Upper lobe of left lung (tissue), 6 donors: ENCODE measurements at regions not wholly inside any gene's neighbourhood (a gene's known extent, or its start where the extent isn't known, plus 50 kb on each side); places are given as distances from the start of the nearest gene placed in this dataset.

Experiments used
- ATAC-seq, 2 donors: fragments of 200-7000 bp; cut with Tn5 transposase; one replicate each; pipeline ENCODE4 v1.9.1; 2022; ENCODE audit warnings: mild to moderate bottlenecking in 2 of 2, moderate library complexity in 2 of 2; ENCODE audit not compliant: low FRiP score in 2 of 2
- DNase-seq, 2 donors: peaks; one replicate each; pipeline ENCODE4 v3.0.0-alpha.2; 2019 to 2020
- H3K27ac ChIP-seq, 4 donors: fragments of 200-600 bp; sonication (generic); one replicate each; pipeline ENCODE4 v1.5.1; 2016 to 2019
- H3K27me3 ChIP-seq, 4 donors: fragments of 200-600 bp; sonication (generic); one replicate each; pipeline ENCODE4 v1.5.1; 2017 to 2019
- H3K36me3 ChIP-seq, 4 donors: fragments of 200-600 bp; sonication (generic); one replicate each; pipeline ENCODE4 v1.5.1; 2016 to 2019
- H3K4me1 ChIP-seq, 4 donors: fragments of 200-600 bp; sonication (generic); one replicate each; pipeline ENCODE4 v1.5.1; 2018 to 2019
- H3K4me3 ChIP-seq, 4 donors: fragments of 200-600 bp; sonication (generic); one replicate each; pipeline ENCODE4 v1.5.1; 2017 to 2019; ENCODE audit warnings: mild to moderate bottlenecking in 2 of 4, moderate library complexity in 1 of 4
- H3K9me3 ChIP-seq, 4 donors: fragments of 200-600 bp; sonication (generic); one replicate each; pipeline ENCODE4 v1.5.1; 2018 to 2019
- EP300 ChIP-seq, 4 donors: sonication (generic); formaldehyde crosslinking; IDR thresholded peaks; one replicate each; pipeline ENCODE4 v1.5.1; 2017; ENCODE audit warnings: antibody characterized with exemption in 4 of 4, control low read depth in 2 of 4
- POLR2A ChIP-seq, 4 donors: fragments of 450-650 bp; IDR thresholded peaks; one replicate each; pipeline ENCODE4 v1.5.1; 2016 to 2017; ENCODE audit warnings: antibody characterized with exemption in 4 of 4, mild to moderate bottlenecking in 2 of 4
- POLR2AphosphoS5 ChIP-seq, 2 donors: sonication (generic); formaldehyde crosslinking; IDR thresholded peaks; one replicate each; pipeline ENCODE4 v1.5.1; 2017; ENCODE audit warnings: antibody characterized with exemption in 2 of 2
- WGBS, 2 donors: methylation state at CpG; one replicate each; pipeline ENCODE4 v1.1.5; 2017 to 2018; 5-methylcytosine and 5-hydroxymethylcytosine counted together
- TF ChIP-seq, protein P1 (sequence below), 6 experiments: fragments of 450-650 bp in 4 of 6; fragments of 200-600 bp in 2 of 6; sonication (generic) in 2 of 6; IDR thresholded peaks; one replicate each; pipeline ENCODE4 v1.5.1; 2016 to 2019; ENCODE audit warnings: antibody characterized with exemption in 6 of 6
- donor health status: DM: no; HTN: no; CAD: no; lungs with moderate emphysema.
- donor health status: DM: no; HTN: yes; CAD: no; lungs with severe emphysema.

DNA sequence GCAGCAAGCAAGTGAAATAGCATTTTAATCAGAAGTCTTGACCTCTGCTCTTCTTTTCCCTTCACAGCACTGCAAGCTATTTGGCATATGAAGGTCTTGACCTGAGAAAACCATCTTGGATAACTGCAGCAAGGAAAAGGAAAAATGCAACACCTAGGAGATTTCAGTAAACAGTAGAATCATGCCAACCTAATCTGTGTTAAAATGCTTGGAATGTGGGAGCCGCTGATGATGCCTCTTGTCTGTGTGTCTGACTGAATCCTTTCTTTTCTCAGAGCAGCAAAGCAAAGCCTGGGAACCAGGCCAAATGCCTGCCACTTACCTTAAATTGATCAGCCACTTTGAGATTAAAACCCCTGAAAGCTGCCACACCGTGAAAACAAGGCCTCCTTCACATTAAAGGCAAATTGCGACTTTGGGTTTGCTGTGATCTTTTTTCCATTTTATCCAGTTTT is 80.4 kb upstream of the CDK6 start:
- DNase-seq, result no peak
- peaks cover 0 to 4% (median 0%) of the 10 kb centered on the region in 4 donors for H3K4me1 ChIP-seq
- H3K27me3 ChIP-seq, result no peaks in the 10 kb centered on the region
- WGBS, 2 donors, result 32 to 43% methylated on average over 3 of the region's 3 CpGs
- H3K9me3 ChIP-seq, result no peaks in the 10 kb centered on the region
- no peak for ATAC-seq
- no peak overlapping the region for H3K27ac ChIP-seq
- H3K36me3 ChIP-seq, result no peaks in the 10 kb centered on the region
- H3K4me3 ChIP-seq, result no peak overlapping the region
- TF ChIP-seq, protein P1, sequence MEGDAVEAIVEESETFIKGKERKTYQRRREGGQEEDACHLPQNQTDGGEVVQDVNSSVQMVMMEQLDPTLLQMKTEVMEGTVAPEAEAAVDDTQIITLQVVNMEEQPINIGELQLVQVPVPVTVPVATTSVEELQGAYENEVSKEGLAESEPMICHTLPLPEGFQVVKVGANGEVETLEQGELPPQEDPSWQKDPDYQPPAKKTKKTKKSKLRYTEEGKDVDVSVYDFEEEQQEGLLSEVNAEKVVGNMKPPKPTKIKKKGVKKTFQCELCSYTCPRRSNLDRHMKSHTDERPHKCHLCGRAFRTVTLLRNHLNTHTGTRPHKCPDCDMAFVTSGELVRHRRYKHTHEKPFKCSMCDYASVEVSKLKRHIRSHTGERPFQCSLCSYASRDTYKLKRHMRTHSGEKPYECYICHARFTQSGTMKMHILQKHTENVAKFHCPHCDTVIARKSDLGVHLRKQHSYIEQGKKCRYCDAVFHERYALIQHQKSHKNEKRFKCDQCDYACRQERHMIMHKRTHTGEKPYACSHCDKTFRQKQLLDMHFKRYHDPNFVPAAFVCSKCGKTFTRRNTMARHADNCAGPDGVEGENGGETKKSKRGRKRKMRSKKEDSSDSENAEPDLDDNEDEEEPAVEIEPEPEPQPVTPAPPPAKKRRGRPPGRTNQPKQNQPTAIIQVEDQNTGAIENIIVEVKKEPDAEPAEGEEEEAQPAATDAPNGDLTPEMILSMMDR (IDR thresholded peaks at IDR 0.05), result no peak
- TF ChIP-seq POLR2AphosphoS5 (IDR thresholded peaks at IDR 0.05), result no peak
- no peak for TF ChIP-seq EP300 (IDR thresholded peaks at IDR 0.05)
- TF ChIP-seq POLR2A (IDR thresholded peaks at IDR 0.05), result no peak

DNA sequence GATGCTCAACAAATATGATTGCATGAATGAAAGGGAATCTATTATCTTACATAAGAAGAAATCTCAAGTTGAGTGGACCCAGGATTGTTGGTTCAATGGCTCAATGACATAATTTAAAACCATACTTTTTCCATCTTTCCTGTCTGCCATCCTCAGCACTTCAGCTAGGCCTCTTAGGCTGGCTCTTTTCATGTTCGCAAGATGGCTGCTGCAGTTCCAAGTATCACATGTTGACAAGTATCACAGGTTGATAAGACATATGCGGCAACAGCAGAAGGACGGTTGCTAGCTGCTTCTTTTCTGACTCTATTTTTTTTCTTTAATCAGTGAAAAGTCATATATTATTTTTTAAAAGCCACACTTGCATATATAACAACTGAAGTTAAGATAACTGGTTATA is 79.0 kb upstream of the CDK6 start:
- DNase-seq (no peak), ATAC-seq (no peak)
- Histone ChIP-seq H3K4me3 (no peak overlapping the region), H3K36me3 (no peaks in the 10 kb centered on the region), H3K9me3 (no peaks in the 10 kb centered on the region), H3K27ac (no peak overlapping the region), H3K4me1 (peaks cover 0 to 4% (median 0%) of the 10 kb centered on the region in 4 donors), H3K27me3 (no peaks in the 10 kb centered on the region)
- TF ChIP-seq EP300 (IDR thresholded peaks at IDR 0.05) (no peak), POLR2A (IDR thresholded peaks at IDR 0.05) (no peak), POLR2AphosphoS5 (IDR thresholded peaks at IDR 0.05) (no peak)
- TF ChIP-seq, protein P1 (IDR thresholded peaks at IDR 0.05), result no peak
- 95 to 99% methylated on average over 3 of the region's 3 CpGs for WGBS, 2 donors

DNA sequence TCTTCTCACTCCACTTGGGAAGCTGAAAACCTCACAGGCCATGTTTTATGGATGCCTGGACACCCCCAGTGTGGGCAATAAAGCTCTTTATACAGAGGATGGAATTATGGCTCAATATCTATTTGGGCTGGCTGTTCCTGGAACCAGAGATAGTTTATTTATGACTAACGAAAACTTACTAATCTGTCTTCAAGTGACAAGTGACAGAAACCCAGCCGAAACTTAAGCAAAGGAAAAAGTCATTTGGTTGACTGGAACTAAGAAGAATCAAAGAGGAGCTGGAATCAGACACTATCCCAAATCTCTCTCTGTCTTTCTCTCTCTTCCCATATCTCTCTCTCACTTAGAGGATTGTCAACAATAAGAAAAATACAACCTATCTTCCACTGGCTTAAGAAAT is 78.3 kb upstream of the CDK6 start:
- WGBS, 2 donors, result 51 to 65% methylated on average over 2 of the region's 2 CpGs
- no peak for TF ChIP-seq POLR2A (IDR thresholded peaks at IDR 0.05)
- ATAC-seq, result no peak
- no peak for DNase-seq
- Histone ChIP-seq H3K36me3 (no peaks in the 10 kb centered on the region), H3K27ac (no peak overlapping the region), H3K27me3 (no peaks in the 10 kb centered on the region), H3K4me1 (peaks cover 0 to 4% (median 0%) of the 10 kb centered on the region in 4 donors), H3K9me3 (no peaks in the 10 kb centered on the region), H3K4me3 (no peak overlapping the region)

DNA sequence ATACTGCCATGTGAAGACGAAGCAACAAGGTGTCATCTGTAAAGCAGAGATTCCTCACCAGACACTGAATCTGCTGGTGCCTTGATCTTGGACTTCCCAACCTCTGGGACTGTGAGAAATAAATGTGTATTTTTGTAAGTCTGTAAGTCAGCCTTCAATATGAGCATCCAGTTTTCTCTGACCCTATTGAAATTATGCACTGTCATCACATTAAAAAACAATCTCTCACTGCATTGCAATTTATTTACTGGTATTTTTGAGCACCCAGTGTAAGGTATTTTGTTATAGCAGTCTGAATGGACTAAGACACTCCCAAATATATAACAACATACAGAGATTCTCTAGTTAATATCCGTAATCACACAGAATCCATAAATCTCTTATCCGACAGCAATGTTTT is 77.5 kb upstream of the CDK6 start:
- TF ChIP-seq, protein P1 (IDR thresholded peaks at IDR 0.05), result no peak
- TF ChIP-seq POLR2AphosphoS5 (IDR thresholded peaks at IDR 0.05), result no peak
- no peak for TF ChIP-seq POLR2A (IDR thresholded peaks at IDR 0.05)
- TF ChIP-seq EP300 (IDR thresholded peaks at IDR 0.05), result no peak
- Histone ChIP-seq H3K4me3 (no peak overlapping the region), H3K4me1 (peaks cover 0 to 4% (median 0%) of the 10 kb centered on the region in 4 donors), H3K27me3 (no peaks in the 10 kb centered on the region), H3K36me3 (no peaks in the 10 kb centered on the region), H3K9me3 (no peaks in the 10 kb centered on the region), H3K27ac (no peak overlapping the region)
- DNase-seq (no peak), ATAC-seq (no peak)
- 95% methylated on average over 3 of the region's 3 CpGs for WGBS, 2 donors

DNA sequence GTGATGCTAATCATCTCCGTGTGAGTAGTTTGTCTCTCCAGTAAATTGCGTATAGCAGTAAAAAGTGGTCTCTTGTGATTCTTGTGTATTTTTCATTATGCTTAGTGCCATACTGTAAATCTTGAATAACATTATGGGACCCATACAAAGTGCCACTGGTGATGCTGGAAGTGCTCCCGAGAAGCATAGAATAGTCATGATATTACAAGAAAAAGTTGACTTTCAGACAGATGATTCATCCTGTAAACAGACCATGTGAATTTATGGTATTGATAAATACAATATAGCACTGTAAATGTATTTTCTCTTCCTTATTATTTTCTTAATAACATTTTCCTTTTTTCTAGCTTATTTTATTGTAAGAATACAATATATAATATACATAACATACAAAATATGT is 74.6 kb upstream of the CDK6 start:
- no peaks in the 10 kb centered on the region for H3K4me1 ChIP-seq
- 95 to 96% methylated on average over 3 of the region's 3 CpGs for WGBS, 2 donors

More for the DNA sequence above, 74.6 kb upstream of the CDK6 start:
- DNase-seq (no peak), ATAC-seq (no peak)
- no peaks in the 10 kb centered on the region for H3K9me3 ChIP-seq
- no peak overlapping the region for H3K27ac ChIP-seq
- no peak for TF ChIP-seq POLR2A (IDR thresholded peaks at IDR 0.05)
- TF ChIP-seq, protein P1 (IDR thresholded peaks at IDR 0.05), result no peak
- no peak overlapping the region for H3K4me3 ChIP-seq
- H3K36me3 ChIP-seq, result no peaks in the 10 kb centered on the region
- no peaks in the 10 kb centered on the region for H3K27me3 ChIP-seq
